Parathyroid adenoma (tissue), 2 donors: ENCODE measurements at regions not wholly inside any gene's neighbourhood (a gene's known extent, or its start where the extent isn't known, plus 50 kb on each side); places are given as distances from the start of the nearest gene placed in this dataset.

ENCODE experiments used
- H2AFZ ChIP-seq: fragments of 300-600 bp; sonication (generic); one replicate; pipeline ENCODE4 v1.7.0; 2017; ENCODE audit warnings: antibody characterized with exemption, mild to moderate bottlenecking
- H3K27ac ChIP-seq: fragments of 300-600 bp; sonication (generic); one replicate; pipeline ENCODE4 v1.7.0; 2017
- H3K27me3 ChIP-seq: fragments of 300-600 bp; sonication (generic); one replicate; pipeline ENCODE4 v1.7.0; 2017; ENCODE audit warnings: low read length; ENCODE audit not compliant: control insufficient read depth, insufficient read depth
- H3K36me3 ChIP-seq: fragments of 300-600 bp; sonication (generic); one replicate; pipeline ENCODE4 v1.7.0; 2017; ENCODE audit warnings: low read length; ENCODE audit not compliant: control insufficient read depth, insufficient read depth
- H3K4me1 ChIP-seq: fragments of 300-600 bp; sonication (generic); one replicate; pipeline ENCODE4 v1.7.0; 2017; ENCODE audit warnings: control low read depth
- H3K4me2 ChIP-seq: fragments of 300-600 bp; sonication (generic); one replicate; pipeline ENCODE4 v1.7.0; 2017; ENCODE audit warnings: low read length
- H3K4me3 ChIP-seq: fragments of 300-600 bp; sonication (generic); one replicate; pipeline ENCODE4 v1.7.0; 2017; ENCODE audit warnings: low read depth, low read length
- H3K79me2 ChIP-seq: fragments of 300-600 bp; sonication (generic); one replicate; pipeline ENCODE4 v1.7.0; 2017; ENCODE audit warnings: control low read depth
- H3K9ac ChIP-seq: fragments of 300-600 bp; sonication (generic); one replicate; pipeline ENCODE4 v1.7.0; 2017; ENCODE audit warnings: mild to moderate bottlenecking
- H3K9me3 ChIP-seq: fragments of 300-600 bp; sonication (generic); one replicate; pipeline ENCODE4 v1.7.0; 2017; ENCODE audit warnings: low read length; ENCODE audit not compliant: control insufficient read depth
- TF ChIP-seq, protein P1 (sequence below): fragments of 300-600 bp; sonication (generic); IDR thresholded peaks from one replicate; pipeline ENCODE4 v1.7.0; 2017; ENCODE audit warnings: antibody characterized with exemption, mild to moderate bottlenecking
- donor health status: primary hyperparathyroidism.

DNA sequence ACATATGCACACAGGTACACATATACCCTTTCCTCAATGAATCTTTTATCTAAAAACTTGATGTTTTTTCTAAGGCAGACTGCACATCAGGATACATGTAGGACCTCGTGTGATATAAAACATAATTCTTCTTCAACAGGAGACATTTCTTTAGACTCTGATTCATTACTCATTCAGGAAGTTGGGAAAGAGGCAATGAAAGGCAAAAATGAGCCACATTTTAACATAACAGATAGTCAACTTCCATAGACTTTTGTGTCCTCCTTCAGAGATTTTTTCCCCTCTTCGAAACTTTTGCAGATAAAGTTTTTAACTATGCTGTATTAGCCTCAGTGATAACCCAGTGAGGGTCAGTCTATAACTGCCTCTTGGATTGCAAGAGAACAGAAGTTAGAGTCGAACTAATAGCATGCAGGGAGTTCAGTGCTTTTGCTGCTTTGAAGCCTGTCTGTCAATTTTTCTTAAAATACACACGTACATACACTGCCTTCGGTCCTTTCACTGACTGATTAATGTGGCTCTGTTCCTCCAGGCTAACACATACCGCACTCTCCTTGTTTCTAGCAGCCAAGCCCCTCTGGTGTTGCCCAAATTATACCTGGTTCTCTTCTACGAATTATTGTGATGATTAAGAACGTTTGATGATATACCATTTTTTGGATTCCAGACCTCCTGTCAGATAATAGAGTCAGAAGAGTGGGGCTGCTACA lies 562.5 kb upstream of the MAP3K7 start:
- Histone ChIP-seq H3K9ac (no peak overlapping the region), H3K36me3 (no peaks in the 10 kb centered on the region), H2AFZ (no peak overlapping the region), H3K4me2 (no peak overlapping the region), H3K4me3 (no peak overlapping the region), H3K9me3 (no peaks in the 10 kb centered on the region), H3K27me3 (no peaks in the 10 kb centered on the region), H3K4me1 (no peaks in the 10 kb centered on the region), H3K79me2 (no peaks in the 10 kb centered on the region), H3K27ac (no peak overlapping the region)
- TF ChIP-seq, protein P1, sequence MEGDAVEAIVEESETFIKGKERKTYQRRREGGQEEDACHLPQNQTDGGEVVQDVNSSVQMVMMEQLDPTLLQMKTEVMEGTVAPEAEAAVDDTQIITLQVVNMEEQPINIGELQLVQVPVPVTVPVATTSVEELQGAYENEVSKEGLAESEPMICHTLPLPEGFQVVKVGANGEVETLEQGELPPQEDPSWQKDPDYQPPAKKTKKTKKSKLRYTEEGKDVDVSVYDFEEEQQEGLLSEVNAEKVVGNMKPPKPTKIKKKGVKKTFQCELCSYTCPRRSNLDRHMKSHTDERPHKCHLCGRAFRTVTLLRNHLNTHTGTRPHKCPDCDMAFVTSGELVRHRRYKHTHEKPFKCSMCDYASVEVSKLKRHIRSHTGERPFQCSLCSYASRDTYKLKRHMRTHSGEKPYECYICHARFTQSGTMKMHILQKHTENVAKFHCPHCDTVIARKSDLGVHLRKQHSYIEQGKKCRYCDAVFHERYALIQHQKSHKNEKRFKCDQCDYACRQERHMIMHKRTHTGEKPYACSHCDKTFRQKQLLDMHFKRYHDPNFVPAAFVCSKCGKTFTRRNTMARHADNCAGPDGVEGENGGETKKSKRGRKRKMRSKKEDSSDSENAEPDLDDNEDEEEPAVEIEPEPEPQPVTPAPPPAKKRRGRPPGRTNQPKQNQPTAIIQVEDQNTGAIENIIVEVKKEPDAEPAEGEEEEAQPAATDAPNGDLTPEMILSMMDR: no peak

DNA sequence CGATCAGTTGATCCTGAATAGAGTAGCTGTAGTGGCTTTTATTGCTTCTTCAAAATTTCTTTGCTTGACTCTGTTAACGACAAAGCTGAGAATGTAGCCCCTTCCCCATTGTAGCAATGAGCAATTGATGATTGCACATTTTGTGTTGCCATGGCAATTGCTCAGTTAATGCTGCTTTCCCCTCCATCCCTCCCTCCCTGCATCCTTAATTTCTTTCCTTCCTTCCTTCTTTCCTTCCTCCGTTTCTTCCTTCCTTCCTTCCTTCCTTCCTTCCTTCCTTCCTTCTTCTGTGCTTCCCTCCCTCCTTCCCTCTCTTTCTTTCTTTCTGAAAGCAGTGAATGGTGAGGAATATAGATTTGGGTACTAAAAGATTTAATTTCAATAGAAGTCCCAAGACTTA lies 557.3 kb upstream of the MAP3K7 start:
- Histone ChIP-seq H3K9me3 (no peaks in the 10 kb centered on the region), H3K9ac (no peak overlapping the region), H3K79me2 (no peaks in the 10 kb centered on the region), H3K4me3 (no peak overlapping the region), H2AFZ (no peak overlapping the region), H3K27ac (no peak overlapping the region), H3K4me2 (no peak overlapping the region), H3K27me3 (no peaks in the 10 kb centered on the region), H3K4me1 (no peaks in the 10 kb centered on the region), H3K36me3 (no peaks in the 10 kb centered on the region)
- TF ChIP-seq, protein P1: no peak

DNA sequence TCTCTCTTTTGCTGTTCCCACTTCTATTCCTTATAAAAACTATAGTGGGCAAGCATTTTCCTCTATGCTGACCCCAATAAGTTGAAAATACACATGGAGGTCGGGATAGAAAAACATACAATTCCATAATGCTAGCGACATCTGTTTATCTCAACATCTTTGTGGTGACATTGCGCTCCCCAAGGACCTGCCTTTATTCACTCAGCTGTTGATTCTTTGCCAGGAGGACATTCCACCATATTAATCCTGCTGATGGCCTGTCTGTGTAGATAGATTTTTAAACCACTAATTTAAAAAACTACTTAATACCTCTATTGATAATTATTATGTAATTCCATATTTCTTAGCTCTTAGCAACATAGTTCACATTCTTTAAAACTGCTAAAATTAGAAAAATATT lies 555.3 kb upstream of the MAP3K7 start:
- Histone ChIP-seq H3K27me3 (no peaks in the 10 kb centered on the region), H3K9ac (no peak overlapping the region), H3K27ac (no peak overlapping the region), H3K4me1 (no peaks in the 10 kb centered on the region), H3K36me3 (no peaks in the 10 kb centered on the region), H3K79me2 (no peaks in the 10 kb centered on the region), H3K9me3 (no peaks in the 10 kb centered on the region), H3K4me3 (no peak overlapping the region), H2AFZ (no peak overlapping the region), H3K4me2 (no peak overlapping the region)
- TF ChIP-seq, protein P1: no peak

DNA sequence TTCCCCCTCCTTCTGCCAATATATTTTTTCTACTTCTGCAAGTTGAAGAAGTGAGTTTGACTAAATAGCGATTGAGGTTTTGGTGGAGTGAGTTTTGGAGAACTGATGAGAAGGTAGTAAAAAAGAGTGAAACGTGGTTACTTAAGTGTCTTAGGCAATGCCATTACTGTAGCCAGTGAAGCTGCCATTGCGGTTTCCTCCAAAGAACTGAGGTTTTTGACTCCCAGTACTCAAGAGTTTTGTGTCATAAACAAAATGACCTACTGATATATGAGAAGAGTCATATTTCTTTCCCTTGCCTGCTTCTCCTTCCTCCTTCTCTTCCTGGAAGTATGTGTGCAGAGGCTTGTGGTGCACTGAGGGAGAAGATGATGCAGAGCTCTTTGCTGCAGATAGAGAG lies 554.5 kb upstream of the MAP3K7 start:
- no peak overlapping the region for H3K9ac ChIP-seq
- no peaks in the 10 kb centered on the region for H3K36me3 ChIP-seq
- no peak overlapping the region for H3K4me2 ChIP-seq
- no peaks in the 10 kb centered on the region for H3K4me1 ChIP-seq
- no peak overlapping the region for H3K27ac ChIP-seq
- H3K9me3 ChIP-seq: no peaks in the 10 kb centered on the region
- TF ChIP-seq, protein P1: no peak
- H3K27me3 ChIP-seq: no peaks in the 10 kb centered on the region
- no peaks in the 10 kb centered on the region for H3K79me2 ChIP-seq
- H3K4me3 ChIP-seq: no peak overlapping the region
- no peak overlapping the region for H2AFZ ChIP-seq

DNA sequence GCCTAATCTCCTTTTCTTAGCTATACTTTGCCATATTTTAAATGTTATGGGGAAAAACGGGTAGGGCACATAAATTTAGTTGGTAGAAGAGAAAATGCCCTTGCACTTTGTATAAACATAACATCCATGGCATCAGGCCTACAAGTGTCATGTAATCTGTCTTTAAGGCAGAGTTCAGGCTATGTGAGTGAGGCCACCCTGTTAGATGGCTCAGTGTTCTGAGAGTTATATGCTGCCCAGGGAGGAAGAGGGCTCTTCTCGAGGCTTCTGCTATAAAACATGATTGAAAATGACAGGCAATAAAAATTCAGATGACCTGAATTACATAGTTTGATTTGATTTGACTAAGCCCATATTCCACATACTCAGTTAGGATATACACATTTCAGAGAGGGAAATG lies 553.6 kb upstream of the MAP3K7 start:
- Histone ChIP-seq H3K9ac (no peak overlapping the region), H3K4me1 (no peaks in the 10 kb centered on the region), H2AFZ (no peak overlapping the region), H3K36me3 (no peaks in the 10 kb centered on the region), H3K27me3 (no peaks in the 10 kb centered on the region), H3K4me3 (no peak overlapping the region), H3K4me2 (no peak overlapping the region), H3K9me3 (no peaks in the 10 kb centered on the region), H3K27ac (no peak overlapping the region), H3K79me2 (no peaks in the 10 kb centered on the region)
- TF ChIP-seq, protein P1: no peak
